ENCODE measurements at regions not wholly inside any gene's neighbourhood (a gene's known extent, or its start where the extent isn't known, plus 50 kb on each side); places are given as distances from the start of the nearest gene placed in this dataset.

DNA sequence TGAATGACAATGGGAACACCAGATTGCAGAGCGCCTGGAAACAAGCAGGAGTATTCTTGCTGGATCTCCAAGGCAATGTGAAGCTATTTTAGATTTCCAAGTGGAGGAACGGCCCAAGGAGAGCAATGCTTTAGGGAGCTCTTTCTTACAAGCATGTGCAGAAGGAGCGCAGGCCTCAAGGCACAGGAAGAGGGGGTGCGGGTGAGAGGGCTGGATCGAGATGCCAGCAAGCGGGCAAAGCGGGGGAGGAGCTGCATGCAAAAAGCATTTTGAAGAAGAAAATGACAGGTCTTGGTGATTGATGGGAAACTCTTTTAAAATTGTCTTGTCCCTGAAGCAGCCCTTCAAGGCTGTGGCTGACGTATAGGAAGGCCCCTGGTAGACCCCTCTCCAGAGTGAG is 171.9 kb downstream of the QRSL1 start:
- TF ChIP-seq, protein P1, sequence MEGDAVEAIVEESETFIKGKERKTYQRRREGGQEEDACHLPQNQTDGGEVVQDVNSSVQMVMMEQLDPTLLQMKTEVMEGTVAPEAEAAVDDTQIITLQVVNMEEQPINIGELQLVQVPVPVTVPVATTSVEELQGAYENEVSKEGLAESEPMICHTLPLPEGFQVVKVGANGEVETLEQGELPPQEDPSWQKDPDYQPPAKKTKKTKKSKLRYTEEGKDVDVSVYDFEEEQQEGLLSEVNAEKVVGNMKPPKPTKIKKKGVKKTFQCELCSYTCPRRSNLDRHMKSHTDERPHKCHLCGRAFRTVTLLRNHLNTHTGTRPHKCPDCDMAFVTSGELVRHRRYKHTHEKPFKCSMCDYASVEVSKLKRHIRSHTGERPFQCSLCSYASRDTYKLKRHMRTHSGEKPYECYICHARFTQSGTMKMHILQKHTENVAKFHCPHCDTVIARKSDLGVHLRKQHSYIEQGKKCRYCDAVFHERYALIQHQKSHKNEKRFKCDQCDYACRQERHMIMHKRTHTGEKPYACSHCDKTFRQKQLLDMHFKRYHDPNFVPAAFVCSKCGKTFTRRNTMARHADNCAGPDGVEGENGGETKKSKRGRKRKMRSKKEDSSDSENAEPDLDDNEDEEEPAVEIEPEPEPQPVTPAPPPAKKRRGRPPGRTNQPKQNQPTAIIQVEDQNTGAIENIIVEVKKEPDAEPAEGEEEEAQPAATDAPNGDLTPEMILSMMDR (IDR thresholded peaks at IDR 0.05; ENCODE audit: low read depth, low read length, missing input control), result no peak
- TF ChIP-seq JUND (IDR thresholded peaks at IDR 0.05) (no peak), HNF4A (conservative IDR thresholded peaks at IDR 0.05) (no peak), FOXA2 (IDR thresholded peaks at IDR 0.05) (no peak), SP1 (IDR thresholded peaks at IDR 0.05) (no peak), NR2F2 (IDR thresholded peaks at IDR 0.05) (no peak), YY1 (IDR thresholded peaks at IDR 0.05) (no peak), RAD21 (IDR thresholded peaks at IDR 0.05) (no peak), FOXA1 (IDR thresholded peaks at IDR 0.05) (no peak)
- TF ChIP-seq, protein P2, sequence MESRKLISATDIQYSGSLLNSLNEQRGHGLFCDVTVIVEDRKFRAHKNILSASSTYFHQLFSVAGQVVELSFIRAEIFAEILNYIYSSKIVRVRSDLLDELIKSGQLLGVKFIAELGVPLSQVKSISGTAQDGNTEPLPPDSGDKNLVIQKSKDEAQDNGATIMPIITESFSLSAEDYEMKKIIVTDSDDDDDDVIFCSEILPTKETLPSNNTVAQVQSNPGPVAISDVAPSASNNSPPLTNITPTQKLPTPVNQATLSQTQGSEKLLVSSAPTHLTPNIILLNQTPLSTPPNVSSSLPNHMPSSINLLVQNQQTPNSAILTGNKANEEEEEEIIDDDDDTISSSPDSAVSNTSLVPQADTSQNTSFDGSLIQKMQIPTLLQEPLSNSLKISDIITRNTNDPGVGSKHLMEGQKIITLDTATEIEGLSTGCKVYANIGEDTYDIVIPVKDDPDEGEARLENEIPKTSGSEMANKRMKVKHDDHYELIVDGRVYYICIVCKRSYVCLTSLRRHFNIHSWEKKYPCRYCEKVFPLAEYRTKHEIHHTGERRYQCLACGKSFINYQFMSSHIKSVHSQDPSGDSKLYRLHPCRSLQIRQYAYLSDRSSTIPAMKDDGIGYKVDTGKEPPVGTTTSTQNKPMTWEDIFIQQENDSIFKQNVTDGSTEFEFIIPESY (IDR thresholded peaks at IDR 0.05), result no peak
- TF ChIP-seq, protein P3, sequence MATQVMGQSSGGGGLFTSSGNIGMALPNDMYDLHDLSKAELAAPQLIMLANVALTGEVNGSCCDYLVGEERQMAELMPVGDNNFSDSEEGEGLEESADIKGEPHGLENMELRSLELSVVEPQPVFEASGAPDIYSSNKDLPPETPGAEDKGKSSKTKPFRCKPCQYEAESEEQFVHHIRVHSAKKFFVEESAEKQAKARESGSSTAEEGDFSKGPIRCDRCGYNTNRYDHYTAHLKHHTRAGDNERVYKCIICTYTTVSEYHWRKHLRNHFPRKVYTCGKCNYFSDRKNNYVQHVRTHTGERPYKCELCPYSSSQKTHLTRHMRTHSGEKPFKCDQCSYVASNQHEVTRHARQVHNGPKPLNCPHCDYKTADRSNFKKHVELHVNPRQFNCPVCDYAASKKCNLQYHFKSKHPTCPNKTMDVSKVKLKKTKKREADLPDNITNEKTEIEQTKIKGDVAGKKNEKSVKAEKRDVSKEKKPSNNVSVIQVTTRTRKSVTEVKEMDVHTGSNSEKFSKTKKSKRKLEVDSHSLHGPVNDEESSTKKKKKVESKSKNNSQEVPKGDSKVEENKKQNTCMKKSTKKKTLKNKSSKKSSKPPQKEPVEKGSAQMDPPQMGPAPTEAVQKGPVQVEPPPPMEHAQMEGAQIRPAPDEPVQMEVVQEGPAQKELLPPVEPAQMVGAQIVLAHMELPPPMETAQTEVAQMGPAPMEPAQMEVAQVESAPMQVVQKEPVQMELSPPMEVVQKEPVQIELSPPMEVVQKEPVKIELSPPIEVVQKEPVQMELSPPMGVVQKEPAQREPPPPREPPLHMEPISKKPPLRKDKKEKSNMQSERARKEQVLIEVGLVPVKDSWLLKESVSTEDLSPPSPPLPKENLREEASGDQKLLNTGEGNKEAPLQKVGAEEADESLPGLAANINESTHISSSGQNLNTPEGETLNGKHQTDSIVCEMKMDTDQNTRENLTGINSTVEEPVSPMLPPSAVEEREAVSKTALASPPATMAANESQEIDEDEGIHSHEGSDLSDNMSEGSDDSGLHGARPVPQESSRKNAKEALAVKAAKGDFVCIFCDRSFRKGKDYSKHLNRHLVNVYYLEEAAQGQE (IDR thresholded peaks at IDR 0.05), result no peak
